Ovary (tissue), 3 donors: ENCODE measurements at regions not wholly inside any gene's neighbourhood (a gene's known extent, or its start where the extent isn't known, plus 50 kb on each side); places are given as distances from the start of the nearest gene placed in this dataset.

ENCODE experiments used
- EP300 ChIP-seq: sonication (generic); formaldehyde crosslinking; IDR thresholded peaks from one replicate; pipeline ENCODE4 v1.6.1; 2017; ENCODE audit warnings: antibody characterized with exemption
- POLR2A ChIP-seq: fragments of 450-650 bp; IDR thresholded peaks from one replicate; pipeline ENCODE4 v1.6.1; 2017; ENCODE audit warnings: antibody characterized with exemption, mild to moderate bottlenecking, moderate library complexity
- TF ChIP-seq, protein P1 (sequence below), 3 donors: fragments of 450-650 bp in 2 of 3; fragments of 200-600 bp in 1 of 3; IDR thresholded peaks; one replicate each; pipeline versions ENCODE4 v1.5.1 to v1.8.0; 2016 to 2022; ENCODE audit warnings: antibody characterized with exemption in 3 of 3, mild to moderate bottlenecking in 1 of 3
- donor health status: DM: no; HTN: no; CAD: no.

DNA sequence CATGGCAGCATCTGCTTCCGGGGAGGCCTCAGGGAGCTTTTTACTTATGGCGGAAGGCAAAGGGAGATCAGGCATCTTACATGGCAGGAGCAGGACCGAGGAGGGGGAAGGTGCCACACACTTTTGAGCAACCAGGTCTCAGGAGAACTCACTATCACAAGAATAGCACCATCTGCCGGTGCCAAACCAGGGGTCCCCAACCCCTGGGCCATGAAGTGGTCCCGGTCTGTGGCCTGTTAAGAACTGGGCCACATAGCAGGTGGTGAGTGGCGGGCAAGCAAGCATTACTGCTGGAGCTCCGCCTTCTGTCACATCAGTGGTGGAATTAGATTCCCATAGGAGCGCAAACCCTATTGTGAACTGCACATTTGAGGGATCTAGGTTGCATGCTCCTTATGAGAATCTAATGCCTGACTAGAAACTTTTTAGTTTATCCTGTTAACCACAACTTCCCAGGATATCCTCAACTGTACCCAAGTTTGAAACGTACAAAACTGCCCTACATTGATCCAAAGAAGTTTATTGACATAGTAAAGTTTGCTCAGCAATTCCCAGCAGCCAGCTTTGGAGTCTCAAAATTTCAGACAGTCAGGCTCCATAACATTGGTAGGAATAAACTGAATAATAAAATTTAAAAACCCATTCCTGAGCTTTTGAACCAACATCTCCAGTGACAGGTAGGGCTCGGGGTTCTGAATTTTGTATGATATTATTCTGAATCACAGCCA lies 228.4 kb upstream of the TAC1 start:
- TF ChIP-seq, protein P1, sequence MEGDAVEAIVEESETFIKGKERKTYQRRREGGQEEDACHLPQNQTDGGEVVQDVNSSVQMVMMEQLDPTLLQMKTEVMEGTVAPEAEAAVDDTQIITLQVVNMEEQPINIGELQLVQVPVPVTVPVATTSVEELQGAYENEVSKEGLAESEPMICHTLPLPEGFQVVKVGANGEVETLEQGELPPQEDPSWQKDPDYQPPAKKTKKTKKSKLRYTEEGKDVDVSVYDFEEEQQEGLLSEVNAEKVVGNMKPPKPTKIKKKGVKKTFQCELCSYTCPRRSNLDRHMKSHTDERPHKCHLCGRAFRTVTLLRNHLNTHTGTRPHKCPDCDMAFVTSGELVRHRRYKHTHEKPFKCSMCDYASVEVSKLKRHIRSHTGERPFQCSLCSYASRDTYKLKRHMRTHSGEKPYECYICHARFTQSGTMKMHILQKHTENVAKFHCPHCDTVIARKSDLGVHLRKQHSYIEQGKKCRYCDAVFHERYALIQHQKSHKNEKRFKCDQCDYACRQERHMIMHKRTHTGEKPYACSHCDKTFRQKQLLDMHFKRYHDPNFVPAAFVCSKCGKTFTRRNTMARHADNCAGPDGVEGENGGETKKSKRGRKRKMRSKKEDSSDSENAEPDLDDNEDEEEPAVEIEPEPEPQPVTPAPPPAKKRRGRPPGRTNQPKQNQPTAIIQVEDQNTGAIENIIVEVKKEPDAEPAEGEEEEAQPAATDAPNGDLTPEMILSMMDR (IDR thresholded peaks at IDR 0.05), result no peak
- TF ChIP-seq POLR2A (no peak), EP300 (no peak)
